Mucosa of descending colon (tissue), 3 donors: ENCODE measurements at regions not wholly inside any gene's neighbourhood (a gene's known extent, or its start where the extent isn't known, plus 50 kb on each side); places are given as distances from the start of the nearest gene placed in this dataset.

Experiments
- ATAC-seq: fragments of 200-7000 bp; cut with Tn5 transposase; one replicate; pipeline ENCODE4 v1.9.1; 2020; ENCODE audit warnings: mild to moderate bottlenecking, moderate library complexity
- DNase-seq, 3 donors: peaks; one replicate each; pipeline ENCODE4 v3.0.0-alpha.2; 2020
- H3K36me3 ChIP-seq: fragments of 200-600 bp; one replicate; pipeline ENCODE4 v1.8.0; 2021; ENCODE audit warnings: low read depth, mild to moderate bottlenecking
- H3K4me1 ChIP-seq: fragments of 200-600 bp; one replicate; pipeline ENCODE4 v1.8.0; 2021; ENCODE audit warnings: low read depth, mild to moderate bottlenecking
- H3K4me3 ChIP-seq: fragments of 200-600 bp; one replicate; pipeline ENCODE4 v1.8.0; 2021; ENCODE audit warnings: mild to moderate bottlenecking
- H3K9me3 ChIP-seq: fragments of 200-600 bp; one replicate; pipeline ENCODE4 v1.8.0; 2021; ENCODE audit warnings: mild to moderate bottlenecking
- intact Hi-C, 2 donors: fragments of 100-400 bp; cut with DNase I in 1 of 2; cut with micrococcal nuclease in 1 of 2; formaldehyde crosslinking; loops; one replicate each; pipeline versions ENCODE4 v1.11.0 to v1.11.1; 2022; cut with DNase I, micrococcal nuclease
- TF ChIP-seq, protein P1 (sequence below): fragments of 200-600 bp; IDR thresholded peaks from one replicate; pipeline ENCODE4 v1.8.0; 2022; ENCODE audit warnings: antibody characterized with exemption, mild to moderate bottlenecking
- donor health status: DM: no; HTN: no; CAD: no; lungs with moderate emphysema.
- donor health status: DM: no; HTN: no; CAD: no.
- donor health status: DM: no; HTN: yes; CAD: no.

- intact Hi-C loops, result no loop called here
- Histone ChIP-seq H3K4me1 (no peaks in the 10 kb centered on the region), H3K36me3 (no peaks in the 10 kb centered on the region), H3K4me3 (no peak overlapping the region), H3K9me3 (no peaks in the 10 kb centered on the region)
- TF ChIP-seq, protein P1, sequence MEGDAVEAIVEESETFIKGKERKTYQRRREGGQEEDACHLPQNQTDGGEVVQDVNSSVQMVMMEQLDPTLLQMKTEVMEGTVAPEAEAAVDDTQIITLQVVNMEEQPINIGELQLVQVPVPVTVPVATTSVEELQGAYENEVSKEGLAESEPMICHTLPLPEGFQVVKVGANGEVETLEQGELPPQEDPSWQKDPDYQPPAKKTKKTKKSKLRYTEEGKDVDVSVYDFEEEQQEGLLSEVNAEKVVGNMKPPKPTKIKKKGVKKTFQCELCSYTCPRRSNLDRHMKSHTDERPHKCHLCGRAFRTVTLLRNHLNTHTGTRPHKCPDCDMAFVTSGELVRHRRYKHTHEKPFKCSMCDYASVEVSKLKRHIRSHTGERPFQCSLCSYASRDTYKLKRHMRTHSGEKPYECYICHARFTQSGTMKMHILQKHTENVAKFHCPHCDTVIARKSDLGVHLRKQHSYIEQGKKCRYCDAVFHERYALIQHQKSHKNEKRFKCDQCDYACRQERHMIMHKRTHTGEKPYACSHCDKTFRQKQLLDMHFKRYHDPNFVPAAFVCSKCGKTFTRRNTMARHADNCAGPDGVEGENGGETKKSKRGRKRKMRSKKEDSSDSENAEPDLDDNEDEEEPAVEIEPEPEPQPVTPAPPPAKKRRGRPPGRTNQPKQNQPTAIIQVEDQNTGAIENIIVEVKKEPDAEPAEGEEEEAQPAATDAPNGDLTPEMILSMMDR, result no peak
- no peak for DNase-seq
- ATAC-seq, result no peak
Measured at GRCh38 chr21:15219039-15219438, 154.2 kb upstream of the NRIP1 start.

- no peaks in the 10 kb centered on the region for H3K4me1 ChIP-seq
- DNase-seq, result no peak
- TF ChIP-seq, protein P1, result no peak
- H3K4me3 ChIP-seq, result no peak overlapping the region
- intact Hi-C loops, result no loop called here
- ATAC-seq, result no peak
- no peaks in the 10 kb centered on the region for H3K9me3 ChIP-seq
- no peaks in the 10 kb centered on the region for H3K36me3 ChIP-seq
Measured at GRCh38 chr21:15219894-15220293, 155.1 kb upstream of the NRIP1 start.

DNA sequence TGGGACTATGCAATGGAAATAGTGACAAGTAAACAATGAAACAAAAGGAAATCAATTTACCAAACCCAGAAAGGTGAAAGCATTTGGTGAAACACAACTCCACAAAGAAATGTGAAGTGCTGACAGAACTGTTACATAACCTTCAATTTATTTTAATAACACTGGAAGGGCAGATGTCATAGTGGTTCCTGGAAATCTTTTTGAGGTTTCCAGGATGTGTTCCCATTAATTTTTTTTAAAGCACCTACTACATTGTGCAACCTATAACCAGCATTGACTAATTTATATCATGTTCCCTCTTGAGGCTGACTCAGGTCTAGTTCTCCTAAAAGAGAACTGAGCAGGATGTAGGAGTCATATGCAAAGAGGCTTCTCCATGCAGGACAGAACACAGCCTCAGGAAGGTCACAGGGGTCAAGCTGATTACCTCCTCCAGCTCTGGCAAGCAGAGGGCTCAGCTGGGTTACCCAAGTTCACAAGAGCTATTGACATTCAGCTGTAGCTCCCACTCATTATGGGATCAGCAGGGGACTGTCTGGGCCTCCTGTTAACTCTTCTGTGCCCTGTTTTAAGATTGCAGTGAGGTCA, 157.1 kb upstream of the NRIP1 start:
- no peaks in the 10 kb centered on the region for H3K4me1 ChIP-seq
- ATAC-seq, result peak; percentile 56
- no peak overlapping the region for H3K4me3 ChIP-seq
- no peak for DNase-seq
- intact Hi-C loops, result no loop called here
- TF ChIP-seq, protein P1, result no peak
- H3K9me3 ChIP-seq, result no peaks in the 10 kb centered on the region
- no peaks in the 10 kb centered on the region for H3K36me3 ChIP-seq

DNA sequence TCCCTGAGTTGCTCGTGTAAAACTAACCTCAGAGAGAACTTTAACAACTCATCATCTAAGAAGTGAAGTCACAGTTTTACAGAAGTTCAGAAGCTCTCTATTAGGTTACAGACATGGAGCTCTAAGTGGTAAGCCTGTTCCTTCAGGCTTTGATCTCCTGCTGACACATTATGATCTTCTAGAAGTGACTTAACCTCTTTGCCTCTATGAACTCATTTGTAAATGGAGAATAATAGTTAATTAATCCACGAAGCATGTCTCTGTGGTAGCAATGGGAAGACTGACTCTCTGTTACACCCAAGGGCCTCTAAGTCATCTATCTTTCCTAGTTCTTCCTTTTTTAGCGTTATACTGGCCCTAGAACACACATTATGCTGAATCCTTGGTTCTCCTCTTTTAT, 157.9 kb upstream of the NRIP1 start:
- DNase-seq (no peak), ATAC-seq (no peak)
- TF ChIP-seq, protein P1, result no peak
- Histone ChIP-seq H3K4me1 (no peaks in the 10 kb centered on the region), H3K4me3 (no peak overlapping the region), H3K36me3 (no peaks in the 10 kb centered on the region), H3K9me3 (no peaks in the 10 kb centered on the region)
- intact Hi-C loops, result no loop called here

DNA sequence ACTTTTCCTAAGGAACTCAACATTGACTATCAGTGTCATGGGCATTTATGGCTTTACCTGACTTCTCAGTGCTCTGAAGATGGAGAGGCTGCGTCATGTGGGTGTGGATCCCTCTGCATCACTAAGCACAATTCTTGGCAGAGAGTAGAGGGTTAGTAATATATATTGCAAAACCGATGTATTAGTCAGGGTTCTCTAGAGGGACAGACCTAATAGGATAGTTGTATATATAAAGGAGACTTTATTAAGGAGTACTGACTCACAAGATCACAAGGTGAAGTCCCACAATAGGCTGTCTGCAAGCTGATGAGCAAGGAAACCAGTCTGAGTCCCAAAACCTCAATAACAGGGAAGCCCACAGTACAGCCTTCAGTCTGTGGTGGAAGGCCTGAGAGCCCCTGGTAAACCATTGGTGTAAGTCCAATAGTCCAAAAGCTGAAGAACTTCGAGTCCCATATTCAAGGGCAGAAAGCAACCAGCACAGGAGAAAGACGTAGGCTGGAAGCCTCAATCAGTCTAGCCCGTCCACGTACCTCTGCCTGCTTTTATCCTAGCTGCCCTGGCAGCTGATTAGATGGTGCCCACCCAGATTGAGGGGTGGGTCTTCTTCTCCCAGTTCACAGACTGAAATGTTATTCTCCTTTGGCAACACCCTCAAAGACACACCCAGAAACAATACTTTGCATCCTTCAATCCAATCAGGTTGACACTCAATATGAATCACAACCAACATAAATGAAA, 159.7 kb upstream of the NRIP1 start:
- H3K4me3 ChIP-seq, result no peak overlapping the region
- H3K9me3 ChIP-seq, result no peaks in the 10 kb centered on the region
- ATAC-seq (no peak), DNase-seq (no peak)
- intact Hi-C loops, result no loop called here
- no peaks in the 10 kb centered on the region for H3K4me1 ChIP-seq
- TF ChIP-seq, protein P1, result no peak
- no peaks in the 10 kb centered on the region for H3K36me3 ChIP-seq
